HG03378 (cell line): ENCODE measurements at regions not wholly inside any gene's neighbourhood (a gene's known extent, or its start where the extent isn't known, plus 50 kb on each side); places are given as distances from the start of the nearest gene placed in this dataset.

Experiments used
- ATAC-seq: cut with Tn5 transposase; IDR thresholded peaks from one replicate; pipeline ENCODE4 v1.9.1; 2021; ENCODE audit warnings: mild to moderate bottlenecking, moderate library complexity; ENCODE audit not compliant: unreplicated experiment

GRCh38 chr10:4533621-4534020 is 292.4 kb upstream of the AKR1E2 start:
- ATAC-seq: no peak

GRCh38 chr10:4532976-4533375 is 293.0 kb upstream of the AKR1E2 start:
- no peak for ATAC-seq

- no peak for ATAC-seq
These were observed 293.5 kb upstream of the AKR1E2 start for GRCh38 chr10:4532467-4532866.

GRCh38 chr10:4532011-4532410 is 294.0 kb upstream of the AKR1E2 start:
- ATAC-seq: no peak

GRCh38 chr10:4529266-4529665 is 296.7 kb upstream of the AKR1E2 start:
- no peak for ATAC-seq

- ATAC-seq: no peak
These were observed 298.6 kb upstream of the AKR1E2 start for GRCh38 chr10:4527281-4527970.

GRCh38 chr10:4526311-4526731 is 299.7 kb upstream of the AKR1E2 start:
- no peak for ATAC-seq

- ATAC-seq: no peak
These were observed 300.9 kb upstream of the AKR1E2 start for GRCh38 chr10:4525103-4525502.

GRCh38 chr10:4522296-4523000 is 303.6 kb upstream of the AKR1E2 start:
- ATAC-seq: peak; percentile 93

- ATAC-seq: no peak
These were observed 306.2 kb upstream of the AKR1E2 start for GRCh38 chr10:4519658-4520402.

- no peak for ATAC-seq
These were observed 308.3 kb upstream of the AKR1E2 start for GRCh38 chr10:4517746-4518145.

- no peak for ATAC-seq
These were observed 310.3 kb upstream of the AKR1E2 start for GRCh38 chr10:4515721-4516120.

- peak; percentile 85 for ATAC-seq
These were observed 311.4 kb upstream of the AKR1E2 start for GRCh38 chr10:4514445-4515108.

GRCh38 chr10:4512671-4513240 is 313.3 kb upstream of the AKR1E2 start:
- no peak for ATAC-seq

GRCh38 chr10:4512196-4512595 is 313.8 kb upstream of the AKR1E2 start:
- no peak for ATAC-seq

- no peak for ATAC-seq
These were observed 314.5 kb upstream of the AKR1E2 start for GRCh38 chr10:4511509-4511908.

- ATAC-seq: no peak
These were observed 316.6 kb upstream of the AKR1E2 start for GRCh38 chr10:4509405-4509804.

- ATAC-seq: no peak
These were observed 319.9 kb upstream of the AKR1E2 start for GRCh38 chr10:4506095-4506494.

GRCh38 chr10:4504550-4504949 is 321.5 kb upstream of the AKR1E2 start:
- no peak for ATAC-seq

GRCh38 chr10:4503076-4503475 is 322.9 kb upstream of the AKR1E2 start:
- no peak for ATAC-seq

- no peak for ATAC-seq
These were observed 324.7 kb upstream of the AKR1E2 start for GRCh38 chr10:4501306-4501705.
